ENCODE measurements at regions not wholly inside any gene's neighbourhood (a gene's known extent, or its start where the extent isn't known, plus 50 kb on each side); places are given as distances from the start of the nearest gene placed in this dataset.

DNA sequence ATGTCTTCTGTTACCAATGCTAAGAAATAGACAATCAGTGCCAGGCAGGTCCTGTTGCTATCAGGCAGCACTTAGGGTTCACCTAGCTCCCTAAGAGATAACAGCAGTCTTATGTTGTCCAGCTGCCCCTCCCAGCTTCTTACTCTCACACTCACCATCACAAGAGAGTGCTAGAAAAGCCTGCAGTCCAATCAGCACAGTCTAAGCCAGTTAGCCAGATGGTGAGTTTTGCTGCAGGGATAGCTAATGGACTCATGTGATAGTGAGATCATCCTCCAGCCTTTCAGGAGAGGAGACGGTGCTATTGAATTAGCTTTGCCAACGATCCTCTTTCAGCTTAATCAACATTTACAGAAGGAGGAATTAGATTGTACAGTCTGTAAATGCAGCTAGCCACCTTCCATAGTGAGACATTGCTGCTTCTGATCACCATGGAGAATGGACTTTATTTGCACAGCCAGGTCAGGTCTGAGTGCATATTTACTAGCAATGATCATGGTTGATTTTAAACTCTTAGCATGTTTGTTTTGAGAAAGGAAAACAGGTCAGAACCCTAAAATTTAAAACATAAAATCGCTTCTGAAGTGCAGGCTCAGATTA, 438.3 kb downstream of the CENPC start:
- DNase-seq = peak; percentile 97

DNA sequence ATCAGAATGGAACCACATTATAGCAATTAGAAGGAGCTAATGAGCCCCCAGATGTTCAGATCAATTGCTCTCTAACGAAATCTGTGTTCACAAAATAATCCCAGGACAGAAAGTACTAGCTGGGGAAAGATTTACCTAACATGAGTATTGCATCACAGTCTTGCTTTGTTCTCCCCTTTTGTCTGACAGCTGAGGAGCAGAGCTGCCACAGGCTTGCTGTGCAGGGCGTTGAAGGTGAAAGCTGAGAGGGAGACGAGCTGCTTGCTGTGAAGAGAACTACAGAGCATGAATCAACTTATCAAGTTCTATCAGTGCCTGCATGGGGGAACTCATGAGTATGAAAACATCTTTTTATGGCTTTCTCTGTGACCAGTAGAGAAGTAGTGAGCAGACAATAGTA, 441.2 kb downstream of the CENPC start:
- no peak for DNase-seq

DNA sequence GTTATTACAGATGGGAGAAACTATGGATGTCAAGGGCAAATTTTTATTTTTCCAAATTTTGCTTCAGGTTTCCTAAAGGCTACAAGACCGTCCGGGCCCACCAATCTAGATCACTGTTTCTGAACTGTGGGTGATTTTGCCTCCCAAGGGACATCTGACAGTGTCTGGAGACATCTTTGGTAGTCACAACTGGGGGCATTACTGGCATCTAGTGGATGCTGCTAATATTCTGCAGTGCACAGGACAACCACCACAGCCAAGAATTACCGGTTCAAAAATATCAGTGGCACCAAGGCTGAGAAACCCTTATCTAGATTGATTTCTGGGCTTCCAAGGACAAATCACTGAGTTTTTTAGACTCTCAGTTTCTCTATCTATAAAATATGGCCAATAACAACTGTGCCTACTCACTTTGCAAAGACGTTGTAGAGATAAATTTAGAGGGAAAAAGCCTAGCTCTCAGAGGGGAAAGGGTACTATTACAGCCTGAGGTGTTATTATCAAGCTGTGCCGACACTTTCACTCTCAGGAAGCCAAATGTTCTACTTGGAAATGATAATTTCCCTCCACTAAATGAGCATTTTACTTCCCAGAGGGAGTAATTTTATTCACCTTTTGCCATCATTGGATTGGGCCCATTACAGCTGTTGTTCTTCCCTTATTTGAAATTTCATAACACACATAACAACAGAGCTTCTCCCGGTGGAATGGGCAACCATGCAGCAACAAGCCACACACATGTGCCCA, 442.1 kb downstream of the CENPC start:
- DNase-seq = no peak

DNA sequence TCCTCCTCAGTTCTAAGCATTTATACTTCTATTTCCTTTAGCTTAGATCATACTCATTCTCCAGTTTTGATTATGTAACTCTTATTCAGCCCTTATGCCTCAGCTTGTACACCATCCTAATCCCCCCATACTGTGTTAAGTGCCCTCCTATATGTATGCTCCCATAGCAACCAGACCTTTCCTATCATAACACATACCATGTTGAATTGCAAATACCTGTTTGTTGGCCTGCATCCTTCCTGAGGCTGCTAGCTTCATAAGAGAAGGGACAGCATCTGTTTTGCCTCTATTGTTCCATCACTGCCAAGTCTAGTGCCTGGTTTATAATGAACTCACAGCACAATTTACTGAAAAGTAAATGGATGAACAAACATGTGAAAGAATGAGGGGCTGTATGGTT, 443.7 kb downstream of the CENPC start:
- DNase-seq = no peak

DNA sequence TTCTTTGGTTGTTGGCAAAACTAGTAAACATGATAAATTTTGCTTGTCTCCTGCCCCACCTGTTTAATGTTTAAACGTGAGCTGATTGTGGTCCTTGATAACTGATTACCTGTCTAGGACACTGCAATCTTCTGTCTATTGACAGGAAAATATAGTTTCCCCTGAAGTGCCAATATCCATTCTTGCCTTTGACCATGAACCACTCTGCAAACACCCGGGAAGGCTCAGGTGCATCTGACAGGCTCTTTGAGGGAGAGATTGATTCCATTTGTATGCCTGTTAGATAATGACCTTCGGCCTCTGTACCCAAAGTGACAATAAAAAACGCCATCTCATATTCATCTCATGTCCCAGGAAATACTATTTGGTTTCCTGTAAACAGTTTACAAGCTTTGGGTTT, 453.0 kb downstream of the CENPC start:
- DNase-seq = no peak

DNA sequence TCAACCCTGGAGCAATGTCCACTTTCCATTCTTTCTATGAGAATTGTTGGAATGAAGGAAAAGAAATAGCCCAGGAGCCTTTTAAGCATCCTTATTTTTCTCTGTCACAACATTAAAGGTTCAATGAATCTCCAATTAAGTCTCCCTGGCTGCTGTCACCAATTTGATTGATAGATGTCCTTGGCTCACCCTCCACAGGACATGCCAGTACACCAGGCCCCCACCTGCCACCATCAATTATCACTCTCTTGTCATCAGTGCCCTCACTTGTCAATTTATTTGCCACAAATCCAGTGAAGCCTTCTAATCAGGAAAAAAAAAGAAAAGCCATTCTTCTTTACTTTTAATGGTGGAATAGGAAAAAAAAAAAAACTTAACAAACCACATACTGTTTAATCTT, 453.6 kb downstream of the CENPC start:
- no peak for DNase-seq

DNA sequence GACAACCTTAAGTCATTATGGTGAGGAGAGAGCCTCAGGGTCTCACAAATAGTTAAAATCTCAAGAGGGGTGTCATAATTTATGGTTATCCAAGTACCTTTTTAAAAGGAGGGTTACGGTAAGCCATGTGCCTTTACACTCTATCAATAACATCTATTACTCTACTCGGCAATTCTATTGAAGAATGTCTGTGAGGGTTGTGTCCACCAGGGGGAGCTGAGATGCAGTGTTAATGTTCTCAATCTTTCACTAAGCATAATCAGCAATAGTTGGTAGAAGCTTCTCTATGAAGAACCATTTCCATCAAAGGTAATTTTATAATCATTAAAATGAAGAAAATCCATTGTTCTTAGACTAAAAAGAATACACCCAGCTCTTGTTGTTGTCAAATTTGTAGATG, 457.4 kb downstream of the CENPC start:
- no peak for DNase-seq

DNA sequence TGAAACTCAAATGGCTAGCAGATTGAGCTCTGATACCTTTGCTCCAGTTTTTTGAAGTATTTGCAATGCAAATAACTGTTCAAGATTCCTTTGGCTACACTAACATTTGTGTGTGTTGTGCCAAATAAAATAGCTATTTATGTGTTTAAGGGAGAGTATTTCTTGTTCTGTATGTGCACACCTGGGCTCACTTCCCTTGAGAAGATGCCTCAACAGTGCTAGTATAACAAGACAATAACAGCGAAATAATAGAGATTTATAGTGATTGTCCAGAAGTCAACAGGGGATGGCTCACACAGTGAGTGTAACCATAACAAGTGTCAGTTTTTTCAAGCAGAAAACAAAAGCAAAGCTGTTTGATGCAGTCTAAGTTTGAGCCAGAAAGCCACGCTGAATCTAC, 460.5 kb downstream of the CENPC start:
- DNase-seq = no peak

DNA sequence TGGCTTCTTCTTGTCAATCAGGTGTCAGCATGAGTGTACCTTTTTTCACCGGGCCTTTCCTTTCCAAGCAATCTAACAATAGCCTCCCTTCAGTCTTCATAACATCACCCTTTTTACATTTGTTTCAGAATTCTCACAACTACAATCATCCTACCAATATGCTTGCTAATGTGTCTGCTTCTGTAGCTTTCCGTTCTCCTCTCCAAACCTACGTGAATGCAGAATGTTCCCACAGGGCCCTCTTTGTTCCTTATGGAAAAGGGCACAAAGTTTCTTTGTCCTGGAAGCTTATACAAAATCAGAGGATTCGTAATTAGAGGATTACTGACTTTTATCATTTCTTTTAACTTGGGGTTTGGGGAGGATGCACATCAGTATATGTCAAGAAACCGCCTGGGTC, 461.8 kb downstream of the CENPC start:
- DNase-seq = no peak

DNA sequence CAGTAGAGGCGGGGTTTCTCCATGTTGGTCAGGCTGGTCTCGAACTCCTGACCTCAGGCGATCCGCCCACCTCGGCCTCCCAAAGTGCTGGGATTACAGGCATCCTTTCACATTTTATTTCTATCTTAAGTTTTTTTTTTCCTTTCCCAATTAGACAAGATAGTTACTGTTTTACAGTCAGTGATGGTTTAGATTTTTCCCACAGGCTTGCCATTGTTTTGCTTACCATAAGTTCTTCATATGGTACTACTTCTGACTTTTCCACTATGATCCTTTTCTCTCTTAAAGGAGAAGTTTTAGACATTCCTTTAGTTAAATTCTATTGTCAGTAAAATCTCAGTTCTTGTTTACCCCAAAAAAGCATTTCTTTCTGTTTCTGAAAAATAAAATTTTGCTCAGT, 462.6 kb downstream of the CENPC start:
- no peak for DNase-seq

DNA sequence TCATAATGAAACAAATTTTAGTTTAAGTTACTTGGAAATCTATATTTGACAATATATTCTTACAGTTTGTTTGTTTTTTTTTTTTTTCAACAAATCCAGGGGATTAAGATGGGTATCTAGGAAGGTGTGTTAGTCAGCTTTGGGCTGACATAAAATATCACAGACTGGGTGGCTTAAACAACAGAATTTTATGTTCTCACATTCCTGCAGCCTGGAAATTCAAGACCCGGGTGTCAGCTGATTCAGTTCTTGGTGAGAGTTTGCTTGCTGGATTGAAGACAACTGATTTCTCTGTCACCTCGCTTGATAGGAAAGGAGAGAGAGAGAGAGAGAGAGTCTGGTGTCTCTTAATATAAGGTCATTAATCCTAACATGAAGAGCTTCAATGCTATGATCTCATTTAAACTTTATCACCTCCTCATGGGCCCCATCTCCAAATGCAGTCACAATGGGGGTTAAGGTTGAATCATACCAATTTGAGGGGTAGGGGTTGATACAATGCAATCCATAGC, 465.2 kb downstream of the CENPC start:
- DNase-seq = no peak

DNA sequence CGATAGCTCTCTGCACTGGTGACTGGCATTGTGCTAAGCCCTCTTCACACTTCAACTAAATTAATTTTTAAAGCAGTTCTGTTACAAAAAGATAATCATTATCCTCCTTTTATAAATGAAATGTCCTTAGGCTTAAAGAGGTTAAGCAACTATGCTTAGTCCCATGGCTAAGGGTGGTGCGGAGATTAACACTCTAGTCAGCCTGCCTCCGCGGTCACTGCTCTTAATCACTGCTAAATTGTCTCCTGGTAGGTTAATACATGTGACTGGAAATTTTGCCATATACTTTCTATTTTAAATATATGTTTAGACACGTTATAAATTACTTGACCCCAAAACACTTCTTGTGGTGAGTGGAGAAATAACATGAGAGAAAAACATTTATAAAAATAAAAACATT, 473.7 kb downstream of the CENPC start:
- no peak for DNase-seq

DNA sequence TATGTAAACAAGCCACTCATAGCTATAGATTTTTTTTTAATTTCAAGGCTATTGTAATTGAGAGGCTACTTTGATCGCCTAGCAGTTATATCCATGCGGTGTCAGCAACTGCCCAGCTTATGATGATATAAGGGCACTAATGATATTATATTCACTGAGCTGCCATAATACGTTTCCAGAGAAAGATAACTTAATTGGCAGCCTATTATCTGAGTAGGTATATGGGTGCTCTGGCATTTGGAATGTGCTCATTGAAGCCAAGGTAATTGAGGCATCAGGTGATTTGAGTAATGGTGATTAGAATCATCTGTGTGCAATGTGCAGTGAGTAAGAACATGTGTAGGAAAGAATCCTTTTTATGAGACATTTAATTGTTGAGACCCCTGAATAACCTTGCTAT, 490.0 kb downstream of the CENPC start:
- DNase-seq = no peak

DNA sequence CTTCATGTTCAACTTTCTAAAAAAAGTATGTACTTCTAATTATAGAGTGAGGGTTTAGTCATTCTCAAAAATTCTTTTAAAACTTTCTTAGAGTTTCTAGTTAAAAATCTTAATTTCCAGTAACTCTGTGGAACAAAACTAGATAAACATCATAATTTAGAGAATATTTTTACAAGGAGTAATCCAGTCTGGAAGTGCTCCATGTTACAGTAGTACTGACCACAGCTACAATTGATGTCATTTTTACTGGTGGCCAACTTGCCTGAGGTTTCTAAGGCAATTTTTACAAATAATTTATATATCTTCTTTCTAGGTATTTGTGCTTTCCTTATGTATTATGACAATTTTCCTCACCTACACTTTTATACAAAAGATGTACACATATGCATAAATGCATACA, 490.4 kb downstream of the CENPC start:
- DNase-seq = no peak

DNA sequence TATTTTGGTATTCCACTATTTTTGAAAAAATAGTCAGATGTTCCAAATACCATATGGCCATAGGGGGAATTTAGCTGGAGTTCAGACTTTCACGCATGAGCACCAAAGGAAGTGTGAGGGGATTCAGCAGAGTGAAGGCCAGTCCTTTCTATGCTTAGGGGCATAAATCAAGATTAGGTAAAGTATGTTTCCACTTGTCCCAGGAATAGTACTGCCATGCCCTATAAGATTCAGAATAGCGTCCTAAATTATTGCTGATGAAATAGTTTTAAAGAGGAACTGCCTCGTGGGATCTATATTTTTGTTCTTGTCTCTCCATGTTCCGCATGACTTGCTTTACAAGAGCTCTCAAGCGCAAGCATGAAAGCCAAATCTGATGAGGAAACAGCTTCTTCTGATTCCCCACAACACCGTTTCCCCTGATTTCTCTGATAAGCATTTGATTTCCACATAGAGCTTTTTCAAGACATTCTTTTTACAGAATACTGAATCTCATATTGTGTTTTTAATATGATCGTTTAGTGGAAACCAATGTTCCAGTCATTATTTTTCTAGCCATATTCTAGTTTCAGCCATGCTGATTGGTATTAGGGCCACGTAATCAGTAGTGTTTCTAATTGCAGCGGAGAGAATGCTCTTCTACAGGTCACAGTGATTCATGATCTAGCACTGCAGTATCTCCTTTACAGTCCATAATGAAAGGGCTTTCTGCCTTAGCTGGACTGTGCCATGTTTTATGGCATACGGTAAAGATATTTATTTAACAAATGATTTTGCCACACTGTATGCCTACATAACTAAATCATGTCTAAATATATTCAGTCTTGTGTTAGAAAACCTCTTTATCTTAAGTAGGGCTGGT, 492.3 kb downstream of the CENPC start:
- DNase-seq = peak; percentile 68

DNA sequence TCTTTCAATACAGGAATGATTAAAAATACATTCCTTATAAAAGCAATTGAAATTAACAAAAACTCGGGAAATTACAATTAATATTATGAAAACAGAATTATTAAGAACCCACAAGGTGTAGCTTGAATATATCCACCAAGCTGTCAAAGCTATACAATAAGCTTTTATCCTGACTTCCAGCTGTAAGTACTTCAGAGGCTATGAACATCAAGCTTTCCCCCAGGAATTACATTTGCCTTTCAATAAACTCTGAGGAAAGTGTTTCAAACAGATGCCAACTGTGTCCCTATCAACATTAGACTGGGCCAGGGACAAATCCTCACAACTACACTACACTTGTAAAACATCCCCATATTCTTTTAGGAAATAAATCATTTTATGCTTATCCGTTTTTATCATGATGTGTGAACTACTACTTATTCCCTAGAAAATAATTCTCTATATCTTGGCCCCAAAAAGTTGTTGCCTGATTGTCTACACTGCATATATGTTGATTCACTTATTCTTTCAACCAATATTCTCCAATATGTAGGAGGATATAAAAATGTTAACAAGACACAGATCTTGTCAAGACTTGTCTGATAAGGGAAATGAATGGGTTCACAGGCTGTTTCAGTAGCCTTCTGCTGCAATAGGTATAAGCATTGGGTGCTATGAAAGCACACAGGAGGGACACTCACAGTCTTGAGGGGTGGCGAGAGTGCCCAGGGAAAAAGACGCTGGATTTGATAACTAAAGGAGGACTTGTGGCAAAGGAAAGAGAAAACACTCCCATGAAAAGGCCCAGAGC, 494.1 kb downstream of the CENPC start:
- peak; percentile 9 for DNase-seq

DNA sequence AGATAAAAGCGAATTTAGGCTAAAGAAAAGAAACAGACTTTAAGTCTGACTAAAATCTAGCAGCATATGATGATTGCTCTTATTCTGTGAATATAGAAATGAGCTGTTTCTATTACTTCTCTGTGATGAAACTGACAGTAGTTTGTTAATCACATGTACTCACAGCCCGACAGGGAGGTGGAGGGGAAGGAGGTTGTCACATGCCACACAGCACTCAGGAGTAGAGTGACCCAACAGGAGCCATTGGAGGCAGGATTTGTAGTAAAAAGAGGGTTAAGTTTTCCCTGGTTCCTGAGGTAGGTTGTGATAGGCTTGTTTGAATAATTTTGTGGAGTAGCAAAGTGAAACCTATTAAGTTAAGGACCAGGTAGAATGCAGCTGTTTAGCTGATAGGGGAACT, 495.9 kb downstream of the CENPC start:
- DNase-seq = no peak

DNA sequence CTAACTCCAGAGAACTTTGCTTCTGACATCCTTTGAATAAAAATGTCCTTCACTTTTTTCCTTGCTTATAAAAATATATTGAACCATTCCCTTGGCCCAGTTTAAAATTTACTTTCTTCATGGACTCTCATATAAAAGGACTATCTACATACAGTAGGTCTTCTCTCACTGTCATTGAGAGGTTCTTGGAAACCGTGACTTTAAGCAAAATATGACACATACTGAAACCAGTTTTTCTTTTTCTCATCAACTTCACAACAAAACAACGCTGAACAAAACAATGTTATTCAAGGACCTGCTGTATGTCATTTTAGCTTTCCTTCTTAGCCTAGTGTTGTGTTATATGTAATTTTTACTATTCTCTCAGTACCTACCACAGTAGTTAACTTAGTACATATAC, 496.8 kb downstream of the CENPC start:
- no peak for DNase-seq

DNA sequence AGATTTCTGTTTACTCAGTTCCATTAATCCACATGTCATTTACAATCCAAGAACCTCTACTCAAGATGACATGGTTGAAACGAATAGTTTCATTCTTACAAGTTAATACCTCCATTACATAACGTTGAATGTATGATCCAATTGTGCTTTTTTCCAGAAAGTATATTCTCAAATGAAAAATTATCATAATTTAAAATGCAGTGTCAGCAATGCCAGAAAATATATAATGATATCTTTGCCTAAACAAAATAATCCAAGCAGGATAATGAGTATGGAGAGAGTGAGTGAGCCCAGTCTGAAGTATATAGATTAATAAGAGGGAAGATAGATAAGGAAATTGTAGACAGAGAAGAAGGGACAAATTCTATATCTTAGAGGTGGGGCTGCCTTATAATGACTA, 505.0 kb downstream of the CENPC start:
- DNase-seq = no peak

DNA sequence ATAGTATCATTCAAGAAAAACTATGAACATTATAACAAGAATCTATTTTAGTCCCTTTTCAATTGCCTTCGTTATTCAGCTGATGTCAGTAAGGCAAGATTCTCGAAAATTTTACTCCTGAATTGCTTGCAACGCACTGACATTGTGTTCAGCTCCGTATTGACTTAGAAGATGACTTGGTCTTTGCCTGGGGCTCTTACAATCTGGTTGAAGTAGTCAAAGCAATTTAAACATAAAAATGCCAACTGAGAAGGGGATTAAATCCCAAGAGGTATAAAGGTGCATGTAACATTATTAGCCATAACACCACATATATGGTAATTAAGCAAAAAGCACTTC, 507.1 kb downstream of the CENPC start:
- DNase-seq = no peak

DNA sequence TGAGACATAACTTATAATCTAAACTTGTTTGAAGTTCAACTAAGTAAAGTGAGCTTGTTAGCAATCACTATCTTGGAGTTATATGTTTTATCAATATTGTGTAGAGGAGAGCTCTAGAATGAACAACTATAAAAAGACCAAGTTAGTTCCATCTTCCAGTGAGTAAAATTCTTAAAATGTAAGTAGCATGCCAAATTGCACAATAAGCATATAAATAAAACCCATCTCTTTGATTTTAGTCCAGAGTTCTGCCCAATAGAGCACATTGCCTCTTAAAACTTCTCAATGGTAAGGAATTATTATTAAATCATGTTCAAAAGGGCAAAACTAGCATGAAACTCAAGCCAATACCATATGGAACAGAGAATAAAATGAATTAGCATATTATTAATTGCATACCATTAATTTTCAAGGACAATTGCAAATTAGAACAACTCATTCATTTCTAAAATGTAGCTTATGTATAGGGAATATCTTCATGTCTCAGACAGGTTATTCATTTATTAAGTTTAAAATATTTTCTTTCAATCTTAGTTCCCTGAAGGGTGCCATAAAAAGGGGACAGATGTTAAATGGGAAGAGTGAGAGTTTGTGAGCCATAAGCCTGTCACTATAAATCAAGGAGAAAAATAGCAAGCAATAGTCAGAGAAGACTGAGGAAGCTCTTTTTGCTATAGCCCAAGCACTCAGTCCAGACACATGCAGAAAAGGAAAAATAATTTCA, 507.6 kb downstream of the CENPC start:
- DNase-seq = no peak

DNA sequence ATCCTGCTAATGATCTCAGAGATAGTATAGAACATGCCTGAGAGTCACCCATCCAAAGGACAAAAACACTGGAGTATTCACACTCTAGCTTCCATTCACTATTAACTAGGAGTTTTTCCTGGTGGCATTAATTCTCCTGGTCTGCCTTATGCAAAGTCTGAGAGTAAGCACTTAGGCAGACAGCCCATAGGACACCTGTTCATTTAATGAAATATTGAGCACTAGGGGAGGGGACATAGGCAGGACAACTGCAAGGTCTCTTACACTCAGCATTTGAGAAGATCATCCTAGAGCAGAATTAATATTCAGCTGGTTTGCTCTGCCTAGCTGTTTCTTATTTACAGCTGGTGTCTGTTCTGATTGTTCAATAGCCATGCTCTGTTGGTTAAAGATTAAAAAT, 508.5 kb downstream of the CENPC start:
- no peak for DNase-seq

DNA sequence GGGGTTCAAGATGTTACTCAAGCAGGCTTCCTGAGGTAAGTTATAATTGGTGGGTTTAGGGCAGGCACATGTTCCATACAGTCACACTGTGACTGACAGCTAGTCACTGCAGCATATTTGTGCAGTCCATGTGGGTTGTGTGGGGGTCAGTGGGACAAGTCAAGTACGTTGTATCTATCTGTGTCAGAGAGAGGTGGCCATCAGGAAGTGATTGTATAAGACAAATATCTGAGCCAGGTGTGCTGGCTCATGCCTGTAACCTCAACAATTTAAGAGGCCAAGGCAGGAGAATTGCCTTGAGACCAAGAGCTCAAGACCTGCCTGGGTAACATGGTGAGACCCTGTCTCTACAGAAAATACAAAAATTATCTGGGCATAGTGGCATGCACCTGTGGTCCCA, 509.3 kb downstream of the CENPC start:
- no peak for DNase-seq
